ENCODE measurements at regions not wholly inside any gene's neighbourhood (a gene's known extent, or its start where the extent isn't known, plus 50 kb on each side); places are given as distances from the start of the nearest gene placed in this dataset.

GRCh38 chr16:79864032-79864780 is 263.7 kb upstream of the MAF start:
- no peak for ATAC-seq
- TF ChIP-seq ESRRG (CRISPR knock-in tag; IDR thresholded peaks at IDR 0.05) = no peak
- TF ChIP-seq SNAI2 (CRISPR knock-in tag; IDR thresholded peaks at IDR 0.05) = no peak
- no peak for TF ChIP-seq TSHZ2 (CRISPR knock-in tag; IDR thresholded peaks at IDR 0.05)
- TF ChIP-seq GLIS3 (CRISPR knock-in tag; IDR thresholded peaks at IDR 0.05) = no peak
- TF ChIP-seq ZFP30 (CRISPR knock-in tag; IDR thresholded peaks at IDR 0.05) = no peak
- no peak for TF ChIP-seq ZNF565 (CRISPR knock-in tag; conservative IDR thresholded peaks at IDR 0.05; ENCODE audit: low read depth)
- TF ChIP-seq TCF4 (CRISPR knock-in tag; IDR thresholded peaks at IDR 0.05; ENCODE audit: borderline replicate concordance) = no peak
- no peak for TF ChIP-seq PPARA (CRISPR knock-in tag; IDR thresholded peaks at IDR 0.05; ENCODE audit: borderline replicate concordance)
- TF ChIP-seq POU6F1 (CRISPR knock-in tag; IDR thresholded peaks at IDR 0.05; ENCODE audit: borderline replicate concordance, low read depth) = no peak
- no peak for TF ChIP-seq TOX (CRISPR knock-in tag; IDR thresholded peaks at IDR 0.05; ENCODE audit: borderline replicate concordance)
- TF ChIP-seq RARB (CRISPR knock-in tag; IDR thresholded peaks at IDR 0.05) = no peak
- TF ChIP-seq CSDC2 (CRISPR knock-in tag; IDR thresholded peaks at IDR 0.05) = no peak
- TF ChIP-seq, protein P1, sequence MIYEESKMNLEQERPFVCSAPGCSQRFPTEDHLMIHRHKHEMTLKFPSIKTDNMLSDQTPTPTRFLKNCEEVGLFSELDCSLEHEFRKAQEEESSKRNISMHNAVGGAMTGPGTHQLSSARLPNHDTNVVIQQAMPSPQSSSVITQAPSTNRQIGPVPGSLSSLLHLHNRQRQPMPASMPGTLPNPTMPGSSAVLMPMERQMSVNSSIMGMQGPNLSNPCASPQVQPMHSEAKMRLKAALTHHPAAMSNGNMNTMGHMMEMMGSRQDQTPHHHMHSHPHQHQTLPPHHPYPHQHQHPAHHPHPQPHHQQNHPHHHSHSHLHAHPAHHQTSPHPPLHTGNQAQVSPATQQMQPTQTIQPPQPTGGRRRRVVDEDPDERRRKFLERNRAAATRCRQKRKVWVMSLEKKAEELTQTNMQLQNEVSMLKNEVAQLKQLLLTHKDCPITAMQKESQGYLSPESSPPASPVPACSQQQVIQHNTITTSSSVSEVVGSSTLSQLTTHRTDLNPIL (CRISPR knock-in tag; IDR thresholded peaks at IDR 0.05; ENCODE audit: low read depth) = no peak
- no peak for TF ChIP-seq ZC3H10 (CRISPR knock-in tag; IDR thresholded peaks at IDR 0.05)
- TF ChIP-seq ISL1 (CRISPR knock-in tag; IDR thresholded peaks at IDR 0.05) = no peak
- TF ChIP-seq OSR1 (CRISPR knock-in tag; IDR thresholded peaks at IDR 0.05) = no peak
- TF ChIP-seq ZNF8 (CRISPR knock-in tag; IDR thresholded peaks at IDR 0.05) = no peak

- ATAC-seq = no peak
Measured at GRCh38 chr16:79863128-79864031, 262.8 kb upstream of the MAF start.

More at GRCh38 chr16:79863128-79864031, 262.8 kb upstream of the MAF start:
- TF ChIP-seq, protein P2, sequence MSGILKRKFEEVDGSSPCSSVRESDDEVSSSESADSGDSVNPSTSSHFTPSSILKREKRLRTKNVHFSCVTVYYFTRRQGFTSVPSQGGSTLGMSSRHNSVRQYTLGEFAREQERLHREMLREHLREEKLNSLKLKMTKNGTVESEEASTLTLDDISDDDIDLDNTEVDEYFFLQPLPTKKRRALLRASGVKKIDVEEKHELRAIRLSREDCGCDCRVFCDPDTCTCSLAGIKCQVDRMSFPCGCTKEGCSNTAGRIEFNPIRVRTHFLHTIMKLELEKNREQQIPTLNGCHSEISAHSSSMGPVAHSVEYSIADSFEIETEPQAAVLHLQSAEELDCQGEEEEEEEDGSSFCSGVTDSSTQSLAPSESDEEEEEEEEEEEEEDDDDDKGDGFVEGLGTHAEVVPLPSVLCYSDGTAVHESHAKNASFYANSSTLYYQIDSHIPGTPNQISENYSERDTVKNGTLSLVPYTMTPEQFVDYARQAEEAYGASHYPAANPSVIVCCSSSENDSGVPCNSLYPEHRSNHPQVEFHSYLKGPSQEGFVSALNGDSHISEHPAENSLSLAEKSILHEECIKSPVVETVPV (CRISPR knock-in tag; IDR thresholded peaks at IDR 0.05) = no peak
- TF ChIP-seq ESRRG (CRISPR knock-in tag; IDR thresholded peaks at IDR 0.05) (no peak), BACH2 (CRISPR knock-in tag; IDR thresholded peaks at IDR 0.05; ENCODE audit: borderline replicate concordance) (no peak), ISL1 (CRISPR knock-in tag; IDR thresholded peaks at IDR 0.05) (no peak), POU6F1 (CRISPR knock-in tag; IDR thresholded peaks at IDR 0.05; ENCODE audit: borderline replicate concordance, low read depth) (no peak), ZFP30 (CRISPR knock-in tag; IDR thresholded peaks at IDR 0.05) (no peak), GLIS3 (CRISPR knock-in tag; IDR thresholded peaks at IDR 0.05) (no peak), ZNF565 (CRISPR knock-in tag; conservative IDR thresholded peaks at IDR 0.05; ENCODE audit: low read depth) (no peak), ZC3H10 (CRISPR knock-in tag; IDR thresholded peaks at IDR 0.05) (no peak), TSHZ2 (CRISPR knock-in tag; IDR thresholded peaks at IDR 0.05) (no peak), ZFP3 (CRISPR knock-in tag; IDR thresholded peaks at IDR 0.05) (no peak), PPARA (CRISPR knock-in tag; IDR thresholded peaks at IDR 0.05; ENCODE audit: borderline replicate concordance) (no peak), ZNF70 (CRISPR knock-in tag; IDR thresholded peaks at IDR 0.05) (no peak), SNAI2 (CRISPR knock-in tag; IDR thresholded peaks at IDR 0.05) (no peak), CSDC2 (CRISPR knock-in tag; IDR thresholded peaks at IDR 0.05) (no peak), TCF4 (CRISPR knock-in tag; IDR thresholded peaks at IDR 0.05; ENCODE audit: borderline replicate concordance) (no peak), ZNF8 (CRISPR knock-in tag; IDR thresholded peaks at IDR 0.05) (no peak)
- TF ChIP-seq, protein P1 (CRISPR knock-in tag; IDR thresholded peaks at IDR 0.05; ENCODE audit: low read depth) = no peak
